Activated CD8-positive, alpha-beta T cell treated with anti-CD3 and anti-CD28 coated beads for 36 hours (primary cell): ENCODE measurements at regions not wholly inside any gene's neighbourhood (a gene's known extent, or its start where the extent isn't known, plus 50 kb on each side); places are given as distances from the start of the nearest gene placed in this dataset.

Source experiments
- ATAC-seq: fragments of 200-7000 bp; cut with Tn5 transposase; one replicate; pipeline ENCODE4 v1.10.0; 2021; ENCODE audit warnings: mild to moderate bottlenecking, moderate library complexity
- CTCF ChIA-PET: fragments of 350-600 bp; sonication (Branson Sonifier 250); formaldehyde crosslinking; loops from one replicate; lab custom pipeline; 2021; ENCODE audit warnings: antibody characterized with exemption; lab: Charles Lee
- POLR2A ChIA-PET: fragments of 350-600 bp; sonication (Branson Sonifier 250); formaldehyde crosslinking; loops from one replicate; lab custom pipeline; 2021; ENCODE audit warnings: antibody characterized with exemption; lab: Charles Lee
- DNase-seq: peaks from one replicate; pipeline ENCODE4 v3.0.0-alpha.2; 2020
- H3K27ac Mint-ChIP-seq: one replicate; pipeline ENCODE4 v1.8.0; 2021; ENCODE audit warnings: mild to moderate bottlenecking, mixed read lengths
- H3K27me3 Mint-ChIP-seq: one replicate; pipeline ENCODE4 v1.8.0; 2021; ENCODE audit warnings: mixed read lengths
- H3K36me3 Mint-ChIP-seq: one replicate; pipeline ENCODE4 v1.8.0; 2021; ENCODE audit warnings: low read depth, mixed read lengths
- H3K4me1 Mint-ChIP-seq: one replicate; pipeline ENCODE4 v1.8.0; 2021; ENCODE audit warnings: low read depth, mixed read lengths
- H3K4me3 Mint-ChIP-seq: one replicate; pipeline ENCODE4 v1.8.0; 2021; ENCODE audit warnings: mild to moderate bottlenecking, moderate library complexity, mixed read lengths
- H3K9me3 Mint-ChIP-seq: one replicate; pipeline ENCODE4 v1.8.0; 2021; ENCODE audit warnings: mixed read lengths
- CTCF ChIP-seq: fragments of 200-600 bp; IDR thresholded peaks from one replicate; pipeline ENCODE4 v1.8.0; 2022; ENCODE audit warnings: antibody characterized with exemption, mild to moderate bottlenecking
- intact Hi-C: fragments of 100-400 bp; cut with micrococcal nuclease; formaldehyde crosslinking; loops from one replicate; pipeline ENCODE4 v1.10.0; 2022

GRCh38 chr20:52572687-52573086 lies 381.1 kb upstream of the ZFP64 start:
- ChIA-PET POLR2A (no interaction called here), CTCF (no interaction called here)
- no peak for DNase-seq
- TF ChIP-seq CTCF: no peak
- H3K36me3 Mint-ChIP-seq: no peaks in the 10 kb centered on the region
- no peak overlapping the region for H3K4me3 Mint-ChIP-seq
- no peak overlapping the region for H3K27ac Mint-ChIP-seq
- peaks cover 1% of the 10 kb centered on the region for H3K27me3 Mint-ChIP-seq
- ATAC-seq: no peak
- intact Hi-C loops: no loop called here
- H3K9me3 Mint-ChIP-seq: peaks cover 4% of the 10 kb centered on the region
- H3K4me1 Mint-ChIP-seq: no peaks in the 10 kb centered on the region

- no peak overlapping the region for H3K27ac Mint-ChIP-seq
- no peaks in the 10 kb centered on the region for H3K4me1 Mint-ChIP-seq
- no peak for DNase-seq
- H3K4me3 Mint-ChIP-seq: no peak overlapping the region
- H3K36me3 Mint-ChIP-seq: no peaks in the 10 kb centered on the region
- H3K27me3 Mint-ChIP-seq: peaks cover 3% of the 10 kb centered on the region
- TF ChIP-seq CTCF: no peak
- POLR2A ChIA-PET: no interaction called here
- CTCF ChIA-PET: no interaction called here
- intact Hi-C loops: no loop called here
- no peaks in the 10 kb centered on the region for H3K9me3 Mint-ChIP-seq
- no peak for ATAC-seq
These were observed 377.6 kb upstream of the ZFP64 start for GRCh38 chr20:52569201-52569600.

- CTCF ChIA-PET: no interaction called here
These were observed 374.0 kb upstream of the ZFP64 start for GRCh38 chr20:52565614-52566013.

GRCh38 chr20:52564594-52564993 lies 373.0 kb upstream of the ZFP64 start:
- Mint-ChIP-seq H3K4me3 (no peak overlapping the region), H3K9me3 (peaks cover 7% of the 10 kb centered on the region), H3K27ac (no peak overlapping the region), H3K4me1 (no peaks in the 10 kb centered on the region), H3K27me3 (peaks cover 3% of the 10 kb centered on the region), H3K36me3 (peaks cover 2% of the 10 kb centered on the region)
- no peak for DNase-seq
- ChIA-PET POLR2A (no interaction called here), CTCF (no interaction called here)
- intact Hi-C loops: no loop called here
- ATAC-seq: no peak
- no peak for TF ChIP-seq CTCF

More at GRCh38 chr20:52565614-52566013, 374.0 kb upstream of the ZFP64 start:
- DNase-seq (no peak), ATAC-seq (no peak)
- TF ChIP-seq CTCF: no peak
- Mint-ChIP-seq H3K9me3 (peaks cover 2% of the 10 kb centered on the region), H3K27ac (no peak overlapping the region), H3K36me3 (no peaks in the 10 kb centered on the region), H3K4me3 (no peak overlapping the region), H3K27me3 (peaks cover 3% of the 10 kb centered on the region), H3K4me1 (no peaks in the 10 kb centered on the region)
- intact Hi-C loops: no loop called here
- POLR2A ChIA-PET: no interaction called here

GRCh38 chr20:52552181-52552872 lies 360.7 kb upstream of the ZFP64 start:
- ChIA-PET POLR2A (no interaction called here), CTCF (no interaction called here)
- no peak overlapping the region for H3K27ac Mint-ChIP-seq
- ATAC-seq (no peak), DNase-seq (no peak)
- intact Hi-C loops: no loop called here
- H3K27me3 Mint-ChIP-seq: no peaks in the 10 kb centered on the region
- H3K4me1 Mint-ChIP-seq: no peaks in the 10 kb centered on the region
- TF ChIP-seq CTCF: no peak
- no peak overlapping the region for H3K4me3 Mint-ChIP-seq
- no peaks in the 10 kb centered on the region for H3K36me3 Mint-ChIP-seq
- H3K9me3 Mint-ChIP-seq: peaks cover 12% of the 10 kb centered on the region
